Stimulated activated CD8-positive, alpha-beta memory T cell treated with anti-CD3 and anti-CD28 coated beads, Interleukin-4, amount 100 ng/mL, for 48 hours (primary cell): ENCODE measurements at regions not wholly inside any gene's neighbourhood (a gene's known extent, or its start where the extent isn't known, plus 50 kb on each side); places are given as distances from the start of the nearest gene placed in this dataset.

Experiments used
- DNase-seq: peaks from one replicate; pipeline ENCODE4 v3.0.0-alpha.2; 2020

DNA sequence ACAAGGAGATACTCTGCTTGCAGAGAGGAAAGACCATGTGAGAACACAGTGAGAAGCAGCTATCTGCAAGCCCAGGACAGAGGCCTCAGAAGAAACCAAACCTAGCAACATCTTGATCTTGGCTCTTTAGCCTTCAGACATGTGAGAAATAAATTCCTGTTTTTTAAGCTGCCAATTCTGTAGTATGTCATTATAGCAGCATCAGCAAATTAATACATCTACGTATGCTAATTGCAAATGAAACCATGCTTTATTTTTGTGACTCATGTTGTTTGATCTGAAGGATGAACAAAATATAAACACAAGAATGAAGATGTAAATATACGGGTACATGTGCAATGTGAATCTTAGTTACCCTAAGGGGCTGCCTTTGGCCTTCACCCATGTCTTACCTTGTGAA is 714.4 kb upstream of the ARPP21 start:
- no peak for DNase-seq

DNA sequence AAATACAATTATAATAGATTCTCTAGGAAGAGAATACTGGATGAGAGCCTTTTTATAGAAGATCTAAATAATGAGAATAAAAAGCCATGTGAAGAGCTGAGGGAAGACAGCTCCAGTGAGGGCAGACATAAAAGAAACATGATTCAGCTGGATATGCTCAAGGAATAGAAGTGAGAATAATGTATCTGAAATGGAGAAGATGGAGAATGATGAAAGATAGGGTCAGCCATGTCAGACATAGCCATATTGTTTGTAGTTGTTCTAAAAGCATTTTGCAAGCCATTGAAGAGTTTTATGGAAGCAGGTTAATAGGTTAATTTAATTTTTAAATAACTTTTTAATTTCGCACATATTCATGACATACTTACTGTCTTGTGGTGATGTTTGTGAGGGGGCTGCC is 713.5 kb upstream of the ARPP21 start:
- no peak for DNase-seq

DNA sequence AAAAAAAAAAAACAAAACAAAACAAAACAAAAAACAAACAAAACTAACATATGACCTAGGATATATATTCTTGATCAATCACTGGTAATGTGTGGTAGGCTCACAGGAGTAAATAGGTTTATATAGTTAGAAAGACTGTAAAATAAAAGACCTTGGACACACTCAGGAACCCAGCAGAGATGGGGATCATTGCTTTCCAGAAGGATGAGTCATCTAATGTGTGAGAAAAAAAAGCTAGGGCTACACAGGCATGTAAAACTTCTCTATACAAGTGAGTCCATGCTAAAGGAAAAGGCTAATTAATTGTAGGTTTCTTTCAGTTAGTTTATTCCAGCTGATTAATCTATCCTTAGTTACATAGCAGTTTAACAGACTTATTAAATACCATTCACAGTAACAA is 710.3 kb upstream of the ARPP21 start:
- no peak for DNase-seq

DNA sequence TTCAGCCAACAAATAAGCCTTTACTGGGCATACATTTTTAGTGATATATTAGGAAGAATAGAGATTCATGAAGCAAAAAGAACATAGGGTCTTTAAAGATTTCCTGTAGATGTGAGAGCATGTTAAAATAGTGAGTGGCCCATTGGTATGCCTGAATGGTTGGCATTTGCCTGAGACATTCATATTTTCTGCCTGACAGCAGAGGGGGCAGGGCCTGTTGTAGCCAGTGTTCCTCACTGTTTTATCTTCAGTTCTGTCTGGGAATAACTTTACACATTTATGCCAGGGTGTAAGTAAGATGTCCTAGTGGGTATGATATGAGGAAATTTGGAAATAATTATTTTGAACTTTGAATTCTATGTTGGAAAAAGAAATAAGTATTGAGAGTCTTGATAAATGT is 704.7 kb upstream of the ARPP21 start:
- no peak for DNase-seq

DNA sequence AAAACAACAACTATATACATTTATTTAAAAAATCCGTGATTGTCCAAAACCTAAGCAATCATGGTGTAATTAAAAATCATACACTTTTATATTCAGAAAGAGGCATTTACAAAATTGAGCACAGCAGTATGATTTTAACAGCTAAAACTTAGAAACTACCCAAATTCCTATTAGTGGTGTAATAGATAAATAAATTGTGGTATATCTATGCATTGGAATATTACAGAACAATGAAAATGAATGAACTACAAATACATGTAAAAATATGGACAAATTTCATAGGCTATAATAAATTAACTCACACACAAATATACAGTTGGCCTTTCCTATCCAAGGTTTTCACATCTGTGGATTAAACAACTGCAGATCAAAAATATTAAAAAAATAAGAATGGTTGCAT is 700.5 kb upstream of the ARPP21 start:
- no peak for DNase-seq

DNA sequence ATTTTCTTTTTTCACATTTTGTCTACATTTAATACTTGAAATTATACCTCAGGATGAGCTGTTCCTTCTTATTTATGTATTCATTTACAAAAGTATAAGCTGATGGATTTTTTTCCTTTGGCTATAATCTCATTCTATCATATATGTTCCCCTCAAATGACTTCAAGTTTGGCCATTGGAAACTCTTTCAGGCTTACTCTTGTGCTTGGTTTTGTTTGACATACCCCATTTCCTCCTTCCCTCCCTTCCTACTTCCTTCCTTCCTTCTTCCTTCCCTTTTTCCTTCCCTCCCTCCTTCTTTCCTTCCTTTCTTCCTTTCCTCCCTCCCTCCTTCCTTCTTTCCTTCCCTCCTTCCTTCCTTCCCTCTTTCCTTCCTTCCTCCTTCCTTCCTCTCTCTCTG is 697.1 kb upstream of the ARPP21 start:
- no peak for DNase-seq

DNA sequence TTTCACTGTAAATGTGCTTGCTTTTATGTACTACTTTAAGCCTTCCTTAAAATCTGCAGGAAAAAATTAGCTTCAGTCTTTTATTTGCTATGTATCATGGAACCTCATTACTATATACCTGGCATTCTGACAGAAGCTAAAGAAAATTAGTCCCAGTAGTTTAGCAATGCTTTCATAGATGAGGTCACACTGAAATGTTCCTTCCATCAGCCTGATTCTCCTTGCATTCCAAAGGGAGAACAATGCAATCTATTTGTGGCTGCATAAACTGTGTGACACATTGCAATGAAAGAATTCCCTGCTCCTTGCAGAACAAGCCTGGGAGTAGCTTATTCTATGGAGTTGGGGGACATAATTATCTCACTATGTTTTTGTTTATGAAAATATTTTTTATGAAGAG is 691.5 kb upstream of the ARPP21 start:
- no peak for DNase-seq

DNA sequence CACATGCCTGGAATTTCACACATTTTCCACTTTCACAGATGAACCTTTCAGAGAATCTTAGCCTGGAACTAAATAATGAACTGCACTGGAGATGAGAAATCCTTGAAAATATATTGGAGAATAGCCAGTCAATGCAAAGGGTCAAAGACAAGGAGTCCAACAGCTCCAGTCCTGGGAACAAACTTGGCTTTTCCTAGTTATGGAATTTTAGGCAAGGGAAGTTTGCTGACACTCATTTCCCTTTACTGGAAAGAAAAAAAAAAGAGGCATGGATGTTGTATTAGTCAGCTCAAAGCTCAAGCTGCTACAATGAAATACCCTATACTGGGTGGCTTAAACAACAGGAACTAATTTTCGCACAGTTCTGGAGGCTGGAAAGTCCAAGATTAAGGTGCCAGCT is 690.8 kb upstream of the ARPP21 start:
- no peak for DNase-seq

DNA sequence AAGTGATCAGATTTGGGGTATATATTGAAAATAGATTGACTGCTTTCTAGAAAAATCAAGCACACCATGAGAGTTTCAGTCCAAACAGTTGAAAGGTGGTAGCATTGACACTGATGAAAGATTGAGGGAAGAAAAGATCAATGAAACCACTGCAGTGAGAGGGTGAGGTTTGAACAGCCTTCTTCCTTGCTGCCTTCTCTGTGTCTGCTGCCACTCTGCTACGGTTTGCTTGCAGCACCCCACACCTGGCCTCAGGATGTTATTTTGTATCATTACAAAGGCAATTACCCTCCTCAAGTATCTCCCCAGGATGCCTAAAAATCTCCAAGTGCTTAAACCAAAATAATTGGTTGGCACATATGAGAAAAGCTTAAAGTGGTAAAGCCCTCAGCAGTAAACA is 683.6 kb upstream of the ARPP21 start:
- DNase-seq = no peak

DNA sequence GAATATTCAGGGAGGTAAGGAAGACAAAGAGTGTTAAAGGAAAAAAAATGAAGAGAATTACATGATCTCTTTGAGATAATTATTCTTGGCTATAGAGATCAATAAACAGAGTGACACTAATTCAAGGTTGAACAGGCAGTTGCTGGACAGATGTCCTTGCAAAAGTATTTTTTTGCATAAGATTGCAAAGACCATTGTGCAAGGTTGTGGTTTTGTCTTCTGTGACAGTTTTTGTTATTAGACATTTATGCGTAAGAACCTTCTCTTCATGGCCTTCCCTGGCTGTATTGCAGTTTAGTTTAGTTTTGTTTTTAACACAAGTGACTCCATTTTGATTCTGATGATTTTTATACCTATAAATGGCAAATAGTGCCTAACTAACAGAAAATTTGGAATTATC is 682.8 kb upstream of the ARPP21 start:
- no peak for DNase-seq

DNA sequence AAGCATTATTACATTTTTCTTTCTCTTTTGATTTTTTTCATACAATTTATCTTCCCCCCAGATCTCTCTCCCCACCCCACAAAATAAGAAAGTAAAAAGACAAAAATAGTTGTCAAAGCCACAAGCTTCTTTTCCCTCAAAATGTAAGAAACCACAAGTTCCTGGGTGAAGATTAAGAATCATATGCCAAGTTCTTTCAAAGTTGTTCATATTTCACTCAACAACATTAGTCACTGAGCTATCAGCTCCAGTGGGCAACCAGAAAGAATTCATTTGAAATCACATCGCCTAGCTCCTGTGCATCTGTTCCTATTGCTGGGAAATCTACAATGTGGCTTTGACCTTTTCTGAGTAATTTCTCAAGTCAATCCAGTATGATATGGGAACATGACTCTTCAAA is 681.6 kb upstream of the ARPP21 start:
- DNase-seq = no peak

DNA sequence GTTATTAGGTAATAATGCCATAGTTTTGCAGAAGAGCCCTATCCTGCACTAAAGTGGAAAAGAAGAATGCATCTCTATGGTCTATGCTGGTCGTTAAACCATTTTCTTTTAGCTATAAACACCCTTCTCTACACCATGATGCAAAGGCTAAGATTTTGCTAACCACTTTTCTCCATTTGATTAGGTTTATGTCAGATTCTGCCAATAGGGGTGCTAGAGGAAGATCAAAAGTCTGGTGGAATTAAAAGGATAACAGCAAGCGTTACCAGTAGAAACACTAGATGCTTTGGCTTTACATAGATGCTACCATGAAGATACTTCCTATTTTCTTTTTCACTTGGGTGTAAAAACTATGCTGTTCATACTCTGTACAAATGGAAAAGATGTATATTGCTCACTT is 669.8 kb upstream of the ARPP21 start:
- no peak for DNase-seq

DNA sequence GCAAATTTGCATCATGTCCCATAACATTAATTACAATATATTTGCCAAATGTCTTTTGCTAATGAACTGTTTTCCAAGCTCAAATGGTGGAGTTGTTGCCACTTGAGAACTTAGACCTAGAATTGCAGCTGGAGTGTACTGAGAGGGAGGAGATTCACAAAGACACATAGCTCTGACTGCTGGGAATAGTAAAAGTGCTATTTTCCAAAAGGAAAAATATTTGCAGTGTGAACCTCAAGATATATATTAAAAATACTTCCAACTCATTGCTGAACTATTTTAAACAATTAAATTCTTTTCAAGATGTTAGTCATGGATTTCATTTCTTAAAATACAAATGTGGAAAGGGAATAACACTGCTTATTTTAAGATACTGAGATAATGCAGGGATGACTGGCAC is 666.8 kb upstream of the ARPP21 start:
- no peak for DNase-seq

DNA sequence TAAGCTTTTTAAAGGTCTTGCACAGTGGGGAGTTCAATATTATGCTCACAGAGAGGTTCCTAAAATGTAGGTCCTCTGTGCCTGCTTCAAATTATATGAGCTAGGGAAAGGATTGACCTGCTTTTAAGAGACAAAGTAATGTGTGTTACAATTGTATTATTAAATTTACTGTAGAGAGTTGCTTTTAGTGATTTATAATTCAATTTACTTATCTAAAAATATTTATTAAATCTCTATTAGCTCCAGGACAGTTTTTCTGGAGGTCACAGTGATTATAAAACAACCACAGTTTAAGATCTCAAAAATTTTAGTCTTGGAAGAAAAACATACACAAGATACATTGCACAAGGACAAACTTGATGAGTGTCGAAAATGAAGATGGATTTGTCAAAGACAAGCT is 665.7 kb upstream of the ARPP21 start:
- no peak for DNase-seq

DNA sequence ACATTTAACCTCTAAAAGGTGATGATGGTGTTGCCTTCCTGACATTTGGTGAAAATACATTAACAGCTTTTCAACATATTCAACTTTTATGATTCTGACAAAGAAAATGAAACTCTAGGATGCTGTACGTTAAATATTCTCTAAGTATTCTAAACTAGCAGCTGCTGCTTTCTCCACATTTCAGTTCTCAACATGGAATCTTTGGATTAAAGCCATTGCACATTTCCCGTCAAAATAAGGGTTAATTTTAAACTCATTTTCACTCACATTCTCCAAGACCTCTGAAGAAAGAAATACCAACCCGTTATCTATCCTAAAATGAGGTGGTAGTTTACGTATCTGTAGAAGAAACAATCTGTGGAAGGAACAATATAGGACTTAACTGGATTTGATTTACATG is 655.7 kb upstream of the ARPP21 start:
- DNase-seq = no peak

DNA sequence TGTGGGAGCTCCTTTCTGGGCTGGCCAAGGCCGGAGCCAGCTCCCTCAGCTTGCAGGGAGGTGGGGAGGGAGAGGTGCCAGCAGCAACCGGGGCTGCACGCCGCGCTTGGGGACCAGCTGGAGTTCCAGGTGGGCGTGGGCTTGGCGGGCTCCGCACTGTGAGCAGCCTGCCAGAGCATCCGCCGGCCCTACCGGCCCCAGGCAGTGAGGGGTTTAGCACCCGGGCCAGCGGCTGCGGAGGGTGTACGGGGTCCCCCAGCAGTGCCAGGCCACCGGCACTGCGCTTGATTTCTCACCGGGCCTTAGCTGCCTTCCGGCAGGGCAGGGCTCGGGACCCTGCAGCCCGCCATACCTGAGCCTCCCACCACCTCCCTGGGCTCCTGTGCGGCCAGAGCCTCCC is 651.0 kb upstream of the ARPP21 start:
- DNase-seq = no peak

DNA sequence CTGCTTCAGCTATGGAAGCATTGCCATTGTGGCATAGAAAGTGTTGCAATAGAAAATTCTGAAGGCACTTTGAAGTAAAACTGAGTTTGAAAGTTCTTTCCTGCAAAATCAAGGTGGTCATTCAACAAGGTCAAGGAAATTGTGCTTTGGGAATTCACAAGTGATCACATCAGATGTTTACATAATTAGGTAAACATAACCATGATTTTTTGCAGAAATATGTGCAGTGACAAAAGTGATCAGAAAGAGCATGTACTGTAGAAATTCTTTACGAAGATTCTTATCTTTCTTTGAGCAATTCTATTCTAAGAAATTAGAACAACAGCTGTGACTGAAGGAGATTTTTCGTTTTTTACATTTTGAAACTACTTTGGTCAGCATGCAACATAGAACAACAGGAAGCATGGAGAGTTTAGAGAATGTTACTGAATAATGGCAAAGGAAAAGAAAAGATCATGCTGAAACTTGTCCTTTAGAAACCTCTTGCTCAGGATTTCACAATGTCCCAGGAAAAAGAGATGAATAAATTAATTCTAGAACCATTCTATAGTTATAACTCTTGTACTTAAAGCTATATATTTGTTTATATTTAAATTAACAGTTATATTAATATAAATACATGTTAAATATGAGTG is 643.4 kb upstream of the ARPP21 start:
- no peak for DNase-seq

DNA sequence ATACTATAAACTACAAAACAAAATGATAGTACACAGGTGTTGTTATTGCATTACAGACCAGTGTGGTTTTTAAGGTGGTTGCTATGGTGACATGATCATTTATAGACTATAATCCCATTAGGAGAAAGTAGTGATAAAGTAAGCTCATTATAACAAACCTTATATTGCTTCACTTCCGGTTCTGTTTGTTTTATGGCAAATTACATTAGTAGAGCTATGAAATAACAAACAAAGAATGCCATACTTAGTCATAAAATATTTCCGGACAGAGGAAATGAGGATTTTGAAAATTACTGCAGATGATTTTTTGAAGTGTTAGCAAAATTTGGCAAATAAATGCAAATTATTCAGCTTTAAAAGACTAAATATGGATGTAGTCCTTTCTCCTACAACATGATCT is 640.4 kb upstream of the ARPP21 start:
- DNase-seq = no peak

DNA sequence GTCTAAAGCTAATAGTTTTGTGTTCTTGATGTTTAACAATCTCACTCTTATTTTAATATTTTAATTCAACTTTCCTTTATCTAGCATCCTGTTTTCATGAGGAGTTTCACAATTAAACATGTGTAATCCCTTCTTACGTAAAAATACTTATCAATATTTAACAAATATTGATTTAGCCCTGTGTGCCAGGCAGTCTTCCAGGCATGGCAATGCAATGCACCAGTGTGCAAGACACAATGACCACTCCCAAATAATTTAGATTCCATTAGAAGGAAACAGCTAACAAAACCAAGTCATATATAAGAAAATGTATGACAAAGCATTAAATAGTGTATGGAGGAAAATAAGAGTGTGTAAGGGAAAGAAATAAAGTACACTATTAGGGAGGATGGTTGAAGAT is 627.1 kb upstream of the ARPP21 start:
- DNase-seq = no peak

DNA sequence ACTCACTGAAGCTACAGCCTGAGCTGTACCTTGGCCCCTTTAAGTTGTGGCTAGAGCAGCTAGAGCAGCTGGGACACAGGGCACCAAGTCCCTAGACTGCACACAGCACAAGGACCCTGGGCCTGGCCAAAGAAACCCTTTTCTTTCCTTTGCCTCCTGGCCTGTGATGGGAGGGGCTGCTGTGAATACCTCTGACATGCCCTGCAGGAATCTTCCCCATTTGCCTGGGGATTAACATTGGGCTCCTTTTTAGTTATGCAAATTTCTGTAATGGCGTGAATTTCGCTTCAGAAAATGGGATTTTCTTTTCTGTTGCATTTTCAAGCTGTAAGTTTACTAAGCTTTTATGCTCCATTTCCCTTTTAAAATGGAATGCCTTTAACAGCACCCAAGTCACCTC is 611.2 kb upstream of the ARPP21 start:
- no peak for DNase-seq

DNA sequence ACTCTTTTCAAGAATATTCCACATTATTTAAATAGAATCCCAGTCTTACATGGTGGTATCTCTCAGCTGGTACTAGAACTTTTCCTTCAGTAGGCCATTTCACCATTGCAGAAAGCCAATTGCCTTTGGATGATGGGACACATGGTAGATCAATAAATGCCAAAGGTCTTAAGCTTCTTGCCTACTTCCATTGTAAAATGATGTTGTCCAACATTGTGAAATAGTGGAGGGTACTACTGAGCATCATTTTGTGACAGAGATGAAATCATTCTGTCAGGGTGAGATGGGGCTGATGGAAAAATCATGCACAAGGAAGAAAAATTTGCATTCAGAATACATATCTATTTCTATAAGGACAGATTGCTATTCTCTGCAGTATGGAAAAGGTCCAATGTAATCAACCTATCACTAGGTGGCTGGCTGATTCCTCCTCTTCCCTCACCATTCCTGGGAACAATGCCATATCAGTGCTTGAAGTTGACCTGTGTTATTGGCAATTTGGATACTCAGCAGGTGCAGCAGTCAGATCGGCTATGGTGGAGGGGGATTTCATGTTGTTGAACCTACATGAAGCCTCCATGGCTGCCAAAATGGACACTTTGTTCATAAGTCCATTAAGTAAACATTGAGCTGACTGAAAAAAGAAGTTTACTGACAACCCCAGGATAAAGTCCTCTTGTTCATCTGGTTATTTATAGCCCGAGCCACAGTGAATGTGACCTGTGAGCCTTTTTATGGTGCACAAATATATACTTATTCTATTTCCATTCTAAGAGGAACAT is 596.9 kb upstream of the ARPP21 start:
- DNase-seq = no peak

DNA sequence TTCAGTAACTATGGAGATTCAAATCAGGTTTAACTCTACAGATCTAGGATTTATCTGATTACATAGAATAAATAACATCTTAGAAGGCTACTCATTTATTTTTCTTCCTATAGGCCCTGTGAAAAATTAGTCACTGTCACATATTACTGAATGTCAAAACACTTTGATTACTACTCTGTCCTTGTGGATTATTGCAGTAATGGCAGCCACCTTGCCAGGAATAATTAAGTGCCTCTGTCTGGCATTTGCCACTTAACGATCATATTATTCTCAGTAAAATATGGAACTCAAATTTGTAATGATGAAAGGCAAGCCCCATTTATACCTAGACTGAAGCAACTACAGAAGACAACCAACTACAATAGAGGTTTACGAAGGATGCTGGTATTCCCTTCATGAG is 596.3 kb upstream of the ARPP21 start:
- DNase-seq = no peak

DNA sequence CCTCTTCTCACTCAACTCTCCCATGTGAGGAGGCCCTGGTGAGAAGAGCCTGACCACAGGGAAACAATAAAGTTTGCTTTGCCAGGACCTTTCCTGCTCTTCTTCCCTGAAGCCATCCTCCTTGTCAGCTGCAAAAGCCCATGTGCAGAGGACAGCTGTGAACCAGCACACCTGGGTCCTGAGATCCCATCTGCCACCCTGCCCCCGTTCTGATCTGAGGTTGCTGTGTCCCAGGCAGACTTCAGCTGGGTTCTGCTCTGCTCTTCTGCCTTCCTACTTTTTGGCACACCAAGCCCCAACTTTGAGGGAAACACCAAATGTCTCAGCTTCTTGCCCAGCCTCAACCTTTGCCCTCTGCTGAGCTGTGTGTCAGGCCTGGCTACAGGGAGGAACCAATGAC is 595.1 kb upstream of the ARPP21 start:
- DNase-seq = no peak

DNA sequence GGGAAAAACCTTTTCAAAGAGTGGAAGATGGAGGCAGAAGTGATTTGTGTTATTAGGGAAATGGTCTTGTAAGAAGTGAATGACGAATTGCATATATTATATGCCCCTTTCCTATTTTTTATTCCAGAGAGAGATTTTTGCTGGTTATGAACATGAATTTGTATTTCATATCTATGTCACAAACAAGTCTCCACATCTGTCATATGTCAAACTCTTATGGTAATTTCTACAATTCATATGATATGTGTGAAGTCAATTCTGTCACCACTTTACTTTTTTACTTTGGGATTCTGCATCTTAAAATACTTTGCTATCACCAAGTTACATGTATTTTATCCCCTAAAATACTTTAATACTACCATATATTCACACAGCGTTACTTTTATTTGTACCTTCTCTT is 594.2 kb upstream of the ARPP21 start:
- no peak for DNase-seq

DNA sequence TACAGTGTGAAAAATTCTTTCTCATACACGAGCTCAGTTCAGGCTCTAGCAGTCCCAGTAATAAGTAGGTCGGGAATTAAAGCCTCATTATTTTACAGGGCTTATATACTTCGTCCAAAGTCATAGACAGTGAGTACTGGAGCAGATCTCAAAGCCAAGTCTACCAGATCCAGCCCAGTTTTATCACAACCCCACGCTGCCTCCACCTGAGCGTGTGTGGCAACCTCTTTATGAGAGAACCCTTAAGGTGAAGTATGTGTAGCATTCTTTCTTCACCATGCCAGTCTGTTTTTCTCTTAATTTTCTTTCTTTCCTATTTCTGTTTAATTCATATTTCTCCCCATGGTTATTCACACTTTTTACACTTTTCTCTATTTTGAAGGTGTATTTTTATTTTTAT is 574.6 kb upstream of the ARPP21 start:
- no peak for DNase-seq
